ENCODE measurements at regions not wholly inside any gene's neighbourhood (a gene's known extent, or its start where the extent isn't known, plus 50 kb on each side); places are given as distances from the start of the nearest gene placed in this dataset.

DNA sequence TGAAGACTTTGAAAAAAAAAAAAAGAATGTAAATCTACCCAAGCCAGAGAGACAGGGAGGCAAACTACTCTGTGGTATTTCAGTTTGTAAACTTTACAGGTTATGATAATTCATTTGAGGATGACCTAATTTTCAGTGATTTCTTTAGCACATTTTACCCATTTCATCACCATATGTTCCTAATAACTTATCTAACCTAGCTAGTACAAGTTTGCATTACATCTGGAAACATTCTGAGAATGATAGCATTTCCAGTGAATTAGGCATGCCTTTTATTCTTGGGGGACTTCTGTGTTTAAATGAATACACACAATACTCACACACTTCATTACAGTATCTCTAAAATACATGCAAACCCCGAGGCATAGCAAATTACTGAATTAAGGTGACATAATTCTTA is 1055.5 kb downstream of the PCDH18 start:
- Histone ChIP-seq H3K36me3 (replicated peaks in 1 of 2; ENCODE audit: control extremely low read depth in 1 of 2, control insufficient read depth in 1 of 2, extremely low read depth in 1 of 2, insufficient read depth in 2 of 2, low read length in 1 of 2) (no peaks in the 10 kb centered on the region), H3K4me2 (replicated peaks; ENCODE audit: low read depth, low read length, poor library complexity, severe bottlenecking) (no peak overlapping the region), H3K79me2 (ENCODE audit: control insufficient read depth, insufficient read depth, low read length) (no peaks in the 10 kb centered on the region), H3K27ac (ENCODE audit: low read length in 2 of 2) (no peak overlapping the region), H4K20me1 (ENCODE audit: control insufficient read depth, insufficient read depth, low read length, poor library complexity, severe bottlenecking) (no peaks in the 10 kb centered on the region), H2AFZ (ENCODE audit: insufficient read depth, low read depth, low read length, poor library complexity, severe bottlenecking) (no peak overlapping the region), H3K9ac (ENCODE audit: low read length) (no peak overlapping the region), H3K27me3 (replicated peaks in 1 of 4; ENCODE audit: control extremely low read depth in 1 of 4, control insufficient read depth in 3 of 4, insufficient read depth in 4 of 4, low read length in 3 of 4) (no peaks in the 10 kb centered on the region), H3K4me3 (ENCODE audit: control extremely low read depth in 1 of 5, extremely low read depth in 1 of 5, insufficient read depth in 1 of 5, low read depth in 2 of 5, low read length in 4 of 5) (no peak overlapping the region), H3K9me3 (ENCODE audit: control extremely low read depth in 1 of 3, control insufficient read depth in 2 of 3, insufficient read depth in 1 of 3, low read length in 2 of 3) (peaks cover 0 to 3% (median 0%) of the 10 kb centered on the region in 3 donors), H3K4me1 (ENCODE audit: control insufficient read depth in 2 of 2, insufficient read depth in 2 of 2, low read length in 2 of 2) (no peaks in the 10 kb centered on the region)
- Mint-ChIP-seq H3K4me3 (no peak overlapping the region), H3K27ac (no peak overlapping the region), H3K4me1 (no peaks in the 10 kb centered on the region), H3K9me3 (ENCODE audit: insufficient read depth) (no peaks in the 10 kb centered on the region), H3K27me3 (no peaks in the 10 kb centered on the region)
- ChIA-PET CTCF (interaction anchor here (0.7 kb wide), 1 partner anchor 22 kb away, joined by 4 read pairs; no protein-coding TSS in a partner anchor), POLR2A (no interaction called here)
- TF ChIP-seq EZH2 (IDR thresholded peaks at IDR 0.05; ENCODE audit: borderline replicate concordance, insufficient read depth, low read depth, low read length, poor library complexity, severe bottlenecking) (no peak), CTCF (IDR thresholded peaks at IDR 0.05) (no peak)
- DNase-seq (no peak), ATAC-seq (ENCODE audit: low read depth) (no peak)
- intact Hi-C loops (cut with micrococcal nuclease) = no loop called here
- WGBS (ENCODE audit: insufficient coverage) = no CpG with 5 or more reads among the region's 1 CpG

- no peak overlapping the region for H3K27ac Mint-ChIP-seq
- Histone ChIP-seq H3K4me2 (replicated peaks; ENCODE audit: low read depth, low read length, poor library complexity, severe bottlenecking) (no peak overlapping the region), H4K20me1 (ENCODE audit: control insufficient read depth, insufficient read depth, low read length, poor library complexity, severe bottlenecking) (no peaks in the 10 kb centered on the region), H3K9ac (ENCODE audit: low read length) (no peak overlapping the region), H3K27ac (ENCODE audit: low read length in 2 of 2) (no peak overlapping the region), H3K4me1 (ENCODE audit: control insufficient read depth in 2 of 2, insufficient read depth in 2 of 2, low read length in 2 of 2) (no peaks in the 10 kb centered on the region), H2AFZ (ENCODE audit: insufficient read depth, low read depth, low read length, poor library complexity, severe bottlenecking) (no peak overlapping the region), H3K27me3 (replicated peaks in 1 of 4; ENCODE audit: control extremely low read depth in 1 of 4, control insufficient read depth in 3 of 4, insufficient read depth in 4 of 4, low read length in 3 of 4) (no peaks in the 10 kb centered on the region), H3K36me3 (replicated peaks in 1 of 2; ENCODE audit: control extremely low read depth in 1 of 2, control insufficient read depth in 1 of 2, extremely low read depth in 1 of 2, insufficient read depth in 2 of 2, low read length in 1 of 2) (no peaks in the 10 kb centered on the region), H3K4me3 (ENCODE audit: control extremely low read depth in 1 of 5, extremely low read depth in 1 of 5, insufficient read depth in 1 of 5, low read depth in 2 of 5, low read length in 4 of 5) (no peak overlapping the region), H3K9me3 (ENCODE audit: control extremely low read depth in 1 of 3, control insufficient read depth in 2 of 3, insufficient read depth in 1 of 3, low read length in 2 of 3) (peaks cover 0 to 3% (median 3%) of the 10 kb centered on the region in 3 donors), H3K79me2 (ENCODE audit: control insufficient read depth, insufficient read depth, low read length) (no peaks in the 10 kb centered on the region)
- no peak overlapping the region for H3K4me3 Mint-ChIP-seq
- intact Hi-C loops (cut with micrococcal nuclease) = no loop called here
- ChIA-PET POLR2A (no interaction called here), CTCF (no interaction called here)
- 88% methylated on average over 1 of the region's 2 CpGs for WGBS (ENCODE audit: insufficient coverage)
- no peaks in the 10 kb centered on the region for H3K27me3 Mint-ChIP-seq
- no peak for TF ChIP-seq CTCF (IDR thresholded peaks at IDR 0.05)
- TF ChIP-seq EZH2 (IDR thresholded peaks at IDR 0.05; ENCODE audit: borderline replicate concordance, insufficient read depth, low read depth, low read length, poor library complexity, severe bottlenecking) = no peak
- peaks cover 3% of the 10 kb centered on the region for H3K9me3 Mint-ChIP-seq (ENCODE audit: insufficient read depth)
- H3K4me1 Mint-ChIP-seq = no peaks in the 10 kb centered on the region
- DNase-seq (no peak), ATAC-seq (ENCODE audit: low read depth) (no peak)
These were observed 1061.2 kb downstream of the PCDH18 start for GRCh38 chr4:136471051-136471450.
